ENCODE measurements at regions not wholly inside any gene's neighbourhood (a gene's known extent, or its start where the extent isn't known, plus 50 kb on each side); places are given as distances from the start of the nearest gene placed in this dataset.

GRCh38 chr6:130313206-130313605 is 52.6 kb upstream of the TMEM200A start:
- no TSS peak for BruUV-seq (replicated peaks)
- Histone ChIP-seq H3K27ac (ENCODE audit: low read depth, low read length) (no peak overlapping the region), H3K4me2 (ENCODE audit: low read length) (no peak overlapping the region), H3K9me2 (ENCODE audit: insufficient read depth) (0 out of 2 replicates have a peak, but pooled peaks cover 3% of the 10 kb centered on the region), H2AFZ (ENCODE audit: low read depth, low read length, poor library complexity, severe bottlenecking) (no peak overlapping the region), H3K79me2 (ENCODE audit: insufficient read depth, low read length) (no peaks in the 10 kb centered on the region), H3K9ac (ENCODE audit: low read length) (no peak overlapping the region), H4K20me1 (ENCODE audit: insufficient read depth) (no peaks in the 10 kb centered on the region), H3K9me3 (ENCODE audit: control insufficient read depth in 1 of 2, insufficient read depth in 1 of 2, low read depth in 1 of 2, low read length in 2 of 2) (no peaks in the 10 kb centered on the region), H3K4me1 (ENCODE audit: control insufficient read depth in 1 of 2, insufficient read depth in 2 of 2, low read length in 2 of 2) (no peaks in the 10 kb centered on the region), H3K4me3 (replicated peaks in 1 of 2; ENCODE audit: low read depth in 1 of 2, low read length in 2 of 2) (no peak overlapping the region), H3K36me3 (ENCODE audit: control insufficient read depth in 1 of 2, insufficient read depth in 2 of 2, low read length in 2 of 2) (no peaks in the 10 kb centered on the region), H3K27me3 (ENCODE audit: insufficient read depth, low read length) (no peaks in the 10 kb centered on the region)
- intact Hi-C loops (cut with micrococcal nuclease): no loop called here
- DNase-seq (ENCODE audit: low read depth, low spot score) (peak; percentile 38), ATAC-seq (peak; percentile 94)
- TF ChIP-seq REST (IDR thresholded peaks at IDR 0.05; ENCODE audit: low read depth): no peak
- peak; percentile 36 to 60 (median 49); a peak in 5 of 6 replicates for TF ChIP-seq CTCF (IDR thresholded peaks at IDR 0.05 in 2 of 3, conservative IDR thresholded peaks at IDR 0.05 in 1 of 3; ENCODE audit: borderline replicate concordance in 1 of 3, insufficient read depth in 1 of 3, low read depth in 2 of 3, low read length in 2 of 3)
- no peak for TF ChIP-seq ZFX (IDR thresholded peaks at IDR 0.05)
- no peak for TF ChIP-seq SRF (IDR thresholded peaks at IDR 0.05; ENCODE audit: low read depth)
- TF ChIP-seq TCF7L2 (IDR thresholded peaks at IDR 0.05; ENCODE audit: borderline replicate concordance, extremely low read depth, insufficient read depth, insufficient read length): no peak
- TF ChIP-seq RAD21 (IDR thresholded peaks at IDR 0.05; ENCODE audit: low read depth): peak; percentile 35
- TF ChIP-seq MAX (IDR thresholded peaks at IDR 0.05): no peak
- TF ChIP-seq POLR2AphosphoS5 (IDR thresholded peaks at IDR 0.05; ENCODE audit: low read depth, low read length): no peak
- ChIA-PET POLR2A (no interaction called here), RAD21 (ENCODE audit: low non-redundant PET in 1 of 2, low total read pairs in 2 of 2, uncharacterized antibody in 2 of 2, unreplicated experiment in 2 of 2) (no interaction called here), CTCF (interaction anchor here (0.7 to 1.8 kb wide), 5 partner anchors 9 to 448 kb away, joined by 3 to 7 read pairs (median 3); no protein-coding TSS in a partner anchor)

Data from HCT116 (cell line).